Medulla oblongata (tissue), 1 donor: ENCODE measurements at regions not wholly inside any gene's neighbourhood (a gene's known extent, or its start where the extent isn't known, plus 50 kb on each side); places are given as distances from the start of the nearest gene placed in this dataset.
"Not testable (repeated sequence)": the region's sequence is repeated elsewhere in the genome, so short reads cannot be mapped to it uniquely, and the experiment has no call there.

Source experiments
- DNase-seq: peaks from one replicate; pipeline ENCODE4 v3.0.0-alpha.2; 2015; ENCODE audit errors: extremely low spot score

- peak; percentile 92 for DNase-seq
Observed at GRCh38 chr4:59597536-59598329, 1602.4 kb upstream of the ADGRL3 start.

GRCh38 chr4:59598330-59598618, 1601.9 kb upstream of the ADGRL3 start:
- DNase-seq: no peak

GRCh38 chr4:59608466-59608865, 1591.7 kb upstream of the ADGRL3 start:
- no peak for DNase-seq

DNA sequence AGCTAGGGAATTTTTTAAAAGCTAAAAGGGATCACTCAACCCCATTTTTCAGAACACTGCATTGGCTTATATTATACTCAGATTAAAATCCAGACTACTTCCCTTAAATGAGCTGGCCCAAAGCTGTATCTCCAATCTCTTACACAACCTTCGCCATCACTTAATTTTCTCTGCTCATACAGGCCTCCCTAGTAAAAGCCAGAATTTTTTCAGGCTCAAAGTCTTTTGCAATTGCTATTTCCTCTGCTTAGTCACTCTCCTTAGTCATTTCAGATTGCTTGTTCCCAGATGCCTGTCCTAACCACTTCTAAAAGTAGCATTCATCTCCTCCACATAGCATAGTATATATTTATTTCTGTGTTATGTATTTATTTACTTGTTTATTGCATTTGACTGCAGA, 1587.9 kb upstream of the ADGRL3 start:
- DNase-seq: no peak

DNA sequence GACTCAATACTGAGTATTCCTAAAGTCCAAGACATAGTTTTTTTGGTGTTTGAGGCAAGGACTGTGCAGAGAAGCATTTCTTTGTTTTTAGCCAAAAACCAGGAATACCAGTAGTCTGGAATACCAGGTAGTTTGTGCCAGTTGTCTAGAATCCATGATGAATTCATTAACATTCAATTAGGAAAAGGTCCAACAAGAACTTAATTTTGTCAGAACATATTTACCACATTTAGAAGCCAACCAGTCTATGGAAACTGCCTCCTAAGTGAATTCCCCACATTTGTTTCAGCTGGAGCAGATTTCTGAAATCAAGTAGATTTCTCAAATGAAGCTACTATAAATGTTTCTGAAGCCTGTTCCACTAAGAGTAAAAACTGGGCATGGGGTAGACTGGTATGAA, 1584.8 kb upstream of the ADGRL3 start:
- no peak for DNase-seq

DNA sequence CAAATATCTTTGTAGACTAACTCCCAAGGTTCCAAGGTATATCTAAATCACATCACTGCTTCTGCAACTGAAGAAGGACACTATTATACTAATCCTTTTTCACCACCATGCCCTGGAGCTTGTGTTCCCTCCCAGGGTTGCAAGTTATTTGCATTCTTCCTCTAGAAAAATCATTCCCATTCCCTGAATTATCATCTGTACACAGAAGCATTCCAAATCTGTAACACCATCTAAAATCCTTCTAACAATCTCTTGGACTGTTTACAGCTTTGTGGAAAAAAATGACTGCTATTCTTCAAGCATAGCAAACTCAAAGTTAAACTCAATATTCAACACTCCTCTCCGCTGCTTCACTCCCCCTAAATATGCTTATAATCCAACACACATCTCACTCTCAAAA, 1570.8 kb upstream of the ADGRL3 start:
- no peak for DNase-seq

DNA sequence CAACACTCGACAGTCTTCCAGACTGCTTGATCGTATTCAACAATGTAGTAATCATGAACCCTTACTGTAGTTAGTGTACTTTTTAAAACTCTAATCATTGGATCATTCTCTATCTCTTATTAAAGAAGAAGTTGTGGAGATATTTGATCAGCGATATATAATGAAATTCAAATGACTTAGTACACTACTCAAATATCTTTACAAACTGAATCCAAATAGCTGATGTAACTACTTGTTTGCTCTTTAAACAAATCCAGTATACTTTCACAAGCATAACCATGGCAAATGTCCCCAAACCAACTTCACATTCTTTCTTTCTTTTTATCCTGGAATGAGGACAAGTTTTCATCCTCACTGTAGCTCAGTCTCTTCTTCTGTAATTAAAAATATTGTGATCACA, 1569.9 kb upstream of the ADGRL3 start:
- DNase-seq: no peak

GRCh38 chr4:59630922-59631321, 1569.2 kb upstream of the ADGRL3 start:
- DNase-seq: no peak

GRCh38 chr4:59637596-59637995, 1562.5 kb upstream of the ADGRL3 start:
- no peak for DNase-seq

DNA sequence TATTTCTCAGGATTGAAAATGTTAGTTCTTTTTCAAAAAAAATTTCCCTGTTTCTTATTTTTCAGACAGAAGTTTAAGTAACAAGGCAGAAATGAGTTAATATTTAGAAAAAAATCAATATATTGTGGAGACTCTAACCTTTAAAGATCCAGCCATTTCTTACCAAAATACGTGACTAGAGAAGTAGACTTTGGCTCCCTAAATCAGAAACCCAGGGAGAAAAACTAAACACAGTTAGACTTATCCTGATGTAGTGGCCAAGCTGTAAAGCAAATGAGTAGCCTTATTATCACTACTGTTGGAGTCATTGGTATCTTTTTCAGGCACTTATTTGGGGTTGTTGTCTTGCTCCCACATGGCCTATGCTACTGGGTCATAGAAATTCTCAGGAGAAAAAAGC, 1556.4 kb upstream of the ADGRL3 start:
- no peak for DNase-seq

- no peak for DNase-seq
Observed at GRCh38 chr4:59644765-59645164, 1555.4 kb upstream of the ADGRL3 start.

- DNase-seq: no peak
Observed at GRCh38 chr4:59646082-59646481, 1554.0 kb upstream of the ADGRL3 start.

DNA sequence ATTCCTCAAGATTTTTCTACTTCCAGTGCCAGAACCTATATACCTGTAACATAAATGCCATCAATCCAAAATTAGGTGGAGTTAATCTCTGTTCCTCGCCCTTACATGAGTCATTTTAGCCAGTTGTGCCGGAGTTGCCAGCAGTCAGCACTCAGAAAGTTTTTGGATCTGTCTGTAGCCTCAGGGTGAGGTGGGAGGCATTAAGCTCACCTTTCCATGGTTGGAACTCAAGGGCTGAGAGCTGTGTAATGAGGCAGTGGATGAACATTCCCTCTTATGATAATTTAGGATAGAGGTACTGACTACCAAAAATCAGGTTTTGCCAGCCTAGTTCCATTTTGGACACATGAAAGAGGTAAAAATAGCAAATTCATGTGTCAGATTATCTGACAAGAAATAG, 1553.1 kb upstream of the ADGRL3 start:
- DNase-seq: no peak

DNA sequence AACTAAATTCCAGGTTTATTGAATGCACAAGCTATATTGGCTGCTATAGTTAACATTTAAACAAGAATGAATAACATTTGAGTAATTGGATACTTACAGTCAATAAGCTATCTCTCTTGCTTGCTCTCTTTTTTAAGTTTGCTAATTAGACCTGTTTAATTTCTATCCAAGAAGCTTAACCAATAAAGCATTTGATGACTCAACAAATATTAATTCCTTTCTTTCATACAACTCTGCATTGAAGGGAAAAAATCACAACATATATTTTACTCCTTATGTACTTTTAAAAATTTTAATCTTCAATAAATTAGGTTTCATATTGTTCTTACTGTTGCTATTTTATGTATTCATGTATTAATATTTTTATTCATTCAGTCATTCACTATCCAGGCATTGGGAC, 1552.6 kb upstream of the ADGRL3 start:
- no peak for DNase-seq

- peak; percentile 6 for DNase-seq
Observed at GRCh38 chr4:59650861-59651260, 1549.3 kb upstream of the ADGRL3 start.

DNA sequence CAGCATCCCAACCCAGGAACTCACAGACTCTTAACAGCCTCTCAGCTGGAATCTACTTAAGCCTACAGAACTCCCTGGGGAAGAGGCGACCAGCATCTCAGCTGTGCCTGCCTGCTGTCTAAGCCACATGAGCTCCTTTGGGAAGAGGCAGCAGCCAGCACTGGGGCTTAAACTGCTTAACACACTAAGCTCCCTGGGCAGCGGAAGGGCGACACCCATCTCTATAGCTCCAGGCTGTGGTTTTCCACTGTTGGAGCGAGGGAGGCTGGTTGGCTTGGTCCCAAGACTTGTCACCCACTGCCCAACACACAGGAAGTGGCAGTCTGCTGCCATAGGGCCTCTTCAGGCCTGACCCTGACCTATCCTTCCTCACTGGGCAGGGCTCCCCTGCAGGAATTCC, 1544.1 kb upstream of the ADGRL3 start:
- DNase-seq: no peak

DNA sequence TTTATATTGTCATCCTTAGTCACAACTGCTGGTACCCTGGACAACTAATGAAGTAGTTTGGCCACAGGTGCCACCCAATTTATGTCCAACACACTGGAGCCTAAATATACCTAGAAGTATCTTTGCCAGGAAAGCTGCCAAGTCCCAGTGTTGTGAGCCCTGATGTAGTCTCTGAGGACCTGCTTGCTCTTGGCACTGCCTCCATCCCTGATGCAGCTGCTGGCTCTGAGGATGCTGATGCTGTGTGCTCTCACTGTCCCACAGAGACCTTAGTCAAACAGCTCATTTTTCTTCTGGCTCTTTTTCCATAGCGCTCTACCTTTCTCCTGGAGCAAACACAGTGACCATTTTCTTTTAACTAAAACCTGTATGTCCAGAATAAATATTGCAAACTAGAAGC, 1535.4 kb upstream of the ADGRL3 start:
- DNase-seq: peak; percentile 32

GRCh38 chr4:59666645-59667044, 1533.5 kb upstream of the ADGRL3 start:
- no peak for DNase-seq

DNA sequence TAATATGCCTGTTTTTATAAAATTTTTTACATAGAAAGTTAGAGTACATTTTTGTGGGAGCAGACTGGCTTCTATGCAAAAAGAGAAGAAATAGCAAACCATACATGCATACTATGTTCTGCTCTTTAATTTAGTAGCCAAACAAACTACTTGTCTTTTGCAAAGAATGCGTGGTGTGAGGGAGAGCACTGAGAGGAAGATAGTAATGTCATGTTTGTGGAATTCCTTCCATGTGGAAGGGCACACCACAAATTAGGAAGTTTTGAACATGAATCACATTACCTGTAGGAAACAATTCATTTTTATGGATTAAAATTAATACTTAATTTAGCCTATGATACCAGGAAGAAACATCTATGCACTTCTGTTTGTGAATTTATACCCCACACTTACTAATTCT, 1529.1 kb upstream of the ADGRL3 start:
- no peak for DNase-seq

- DNase-seq: no peak
Observed at GRCh38 chr4:59676389-59676788, 1523.7 kb upstream of the ADGRL3 start.

DNA sequence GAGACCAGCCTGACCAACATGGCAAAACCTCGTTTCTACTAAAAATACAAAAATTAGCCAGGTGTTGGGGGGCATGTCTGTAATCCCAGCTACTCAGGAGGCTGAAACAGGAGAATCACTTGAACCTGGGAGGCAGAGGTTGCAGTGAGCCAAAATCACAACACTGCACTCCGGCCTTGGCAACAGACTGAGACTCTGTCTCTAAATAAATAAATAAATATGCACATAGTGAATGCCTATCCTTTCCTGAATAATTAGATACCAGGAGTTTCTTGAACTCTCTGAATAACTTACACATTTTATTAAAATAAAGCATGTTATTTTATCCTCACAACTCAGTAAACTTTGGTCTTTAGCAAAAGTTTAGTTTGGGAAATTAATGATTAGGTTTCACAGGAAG, 1523.1 kb upstream of the ADGRL3 start:
- not testable (repeated sequence) for DNase-seq

GRCh38 chr4:59685626-59686025, 1514.5 kb upstream of the ADGRL3 start:
- DNase-seq: no peak

DNA sequence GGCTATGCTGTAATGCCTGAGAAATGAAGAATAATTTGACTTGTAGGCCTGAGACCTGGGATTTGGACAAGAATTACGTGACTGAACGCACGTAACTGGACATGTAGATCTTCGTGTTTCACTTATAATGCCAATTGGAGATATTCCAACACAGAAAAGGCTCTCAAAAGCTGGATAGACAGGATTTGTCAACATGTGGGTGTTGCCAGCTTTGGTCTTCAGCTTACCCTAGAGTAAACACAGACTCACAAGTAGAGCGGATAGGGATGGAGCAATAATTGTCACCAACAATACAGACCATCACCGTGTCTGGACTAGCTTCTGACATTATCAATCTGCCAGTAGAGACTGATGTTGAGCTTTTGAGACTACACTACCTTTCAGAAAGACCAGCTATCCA, 1511.0 kb upstream of the ADGRL3 start:
- no peak for DNase-seq

DNA sequence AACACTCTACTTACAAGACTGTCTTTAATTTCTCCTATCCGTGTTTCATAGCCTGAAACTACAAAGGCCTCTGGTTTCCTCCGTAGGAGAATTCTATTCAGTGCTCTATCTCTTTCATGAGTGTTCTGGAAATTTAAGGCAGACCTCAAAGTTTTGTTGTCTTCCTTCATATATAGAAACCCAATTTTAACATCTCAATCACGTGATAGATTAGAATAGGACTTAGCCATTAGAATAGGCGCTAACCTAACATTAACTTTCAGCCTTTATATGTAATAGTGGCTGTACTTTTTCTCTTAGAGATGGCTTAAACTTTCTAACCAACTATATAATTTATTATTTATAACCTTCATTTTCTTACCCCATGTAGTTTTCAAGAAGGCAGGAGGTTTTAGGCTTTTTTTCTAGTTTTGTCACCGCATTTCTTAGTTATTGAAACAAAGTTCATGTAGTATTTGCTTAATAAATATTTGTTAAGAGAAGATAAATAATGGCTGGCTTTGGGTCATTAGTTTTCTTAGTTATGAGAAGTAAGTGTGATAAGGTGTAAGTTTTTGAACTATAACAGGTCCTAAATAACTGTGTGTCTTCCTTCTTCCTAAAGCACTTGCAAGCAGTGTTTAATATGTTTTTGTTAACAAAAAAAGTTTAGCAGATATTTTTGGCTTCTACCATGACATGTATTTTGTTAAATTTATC, 1504.6 kb upstream of the ADGRL3 start:
- no peak for DNase-seq
